Panc1 (cell line): ENCODE measurements at regions not wholly inside any gene's neighbourhood (a gene's known extent, or its start where the extent isn't known, plus 50 kb on each side); places are given as distances from the start of the nearest gene placed in this dataset.

Experiments
- ATAC-seq: fragments of 200-7000 bp; cut with Tn5 transposase; 2 replicates; pipeline ENCODE4 v1.9.1; 2020; ENCODE audit warnings: mild to moderate bottlenecking, moderate library complexity
- BruUV-seq: library from RNA; stranded (reverse); fragments of 400-500 nt; replicated peaks from 2 replicates; lab custom pipeline; 2021; lab: Mats Ljungman, UMichigan
- CTCF ChIA-PET: fragments of 300-600 bp; sonication (Branson Sonifier 250); formaldehyde crosslinking; loops from one replicate; lab custom pipeline; 2022; ENCODE audit warnings: antibody characterized with exemption; lab: Charles Lee
- POLR2A ChIA-PET: fragments of 300-600 bp; sonication (Branson Sonifier 250); formaldehyde crosslinking; loops from one replicate; lab custom pipeline; 2022; ENCODE audit warnings: antibody characterized with exemption; lab: Charles Lee
- DNase-seq: peaks from one replicate; pipeline ENCODE4 v3.0.0-alpha.2; 2010; ENCODE audit warnings: low read depth, low spot score
- H3K27ac ChIP-seq: 2 replicates; pipeline ENCODE4 v1.5.1; 2011; ENCODE audit warnings: mild to moderate bottlenecking, low read length, inconsistent platforms
- H3K27me3 ChIP-seq: fragments of 200-500 bp; sonication (Bioruptor generic); 2 replicates; pipeline ENCODE4 v1.6.0; 2014; ENCODE audit warnings: low read length, inconsistent platforms; ENCODE audit not compliant: control insufficient read depth, insufficient read depth
- H3K36me3 ChIP-seq: fragments of 200-500 bp; sonication (Bioruptor generic); 2 replicates; pipeline ENCODE4 v1.5.1; 2014; ENCODE audit warnings: inconsistent platforms, mild to moderate bottlenecking, low read length, moderate library complexity; ENCODE audit not compliant: control insufficient read depth, insufficient read depth
- H3K4me1 ChIP-seq: 2 replicates; pipeline ENCODE4 v1.5.1; 2011; ENCODE audit warnings: inconsistent platforms, mild to moderate bottlenecking, low read length, moderate library complexity; ENCODE audit not compliant: control insufficient read depth, insufficient read depth
- H3K4me3 ChIP-seq, 2 experiments: 2 replicates each; pipeline ENCODE4 v1.5.1; 2011 to 2012; ENCODE audit warnings: low read depth in 2 of 2, low read length in 2 of 2, mild to moderate bottlenecking in 2 of 2, inconsistent platforms in 1 of 2, moderate library complexity in 1 of 2
- H3K9me3 ChIP-seq: fragments of 200-500 bp; sonication (Bioruptor generic); 2 replicates; pipeline ENCODE4 v1.5.1; 2014; ENCODE audit warnings: low read depth, mild to moderate bottlenecking, inconsistent platforms, low read length, moderate library complexity; ENCODE audit not compliant: control insufficient read depth, insufficient read depth
- POLR2AphosphoS5 ChIP-seq: IDR thresholded peaks from 2 replicates; pipeline ENCODE4 v1.6.1; 2012; ENCODE audit warnings: mild to moderate bottlenecking, low read depth, low read length, moderate library complexity
- SIN3A ChIP-seq: IDR thresholded peaks from 2 replicates; pipeline ENCODE4 v1.6.1; 2012; ENCODE audit warnings: low read depth, mild to moderate bottlenecking, low read length, moderate library complexity, borderline replicate concordance; ENCODE audit not compliant: insufficient read depth
- TCF7L2 ChIP-seq: IDR thresholded peaks from 2 replicates; pipeline ENCODE4 v1.6.1; 2011; ENCODE audit warnings: mild to moderate bottlenecking, low read depth, low read length, inconsistent platforms
- in situ Hi-C: cut with HindIII; loops from 2 replicates; pipeline ENCODE4 v1.10.0; 2016; ENCODE audit warnings: low sequenced_read_pairs, low pct_unique_long_range_greater_than_20kb
- intact Hi-C: fragments of 100-400 bp; cut with micrococcal nuclease; formaldehyde crosslinking; loops from one replicate; pipeline ENCODE4 v1.10.0; 2022; ENCODE audit not compliant: unreplicated experiment
- TF ChIP-seq, protein P1 (sequence below), 2 experiments: IDR thresholded peaks; 2 replicates each; pipeline ENCODE4 v1.6.1; 2011 to 2012; ENCODE audit warnings: low read depth in 2 of 2, control low read depth in 1 of 2, low read length in 1 of 2, mild to moderate bottlenecking in 1 of 2, moderate library complexity in 1 of 2; ENCODE audit not compliant: insufficient read depth in 1 of 2
- TF ChIP-seq, protein P2 (sequence below): fragments of 450-650 bp; IDR thresholded peaks from 2 replicates; pipeline ENCODE4 v1.5.1; 2017; ENCODE audit warnings: mild to moderate bottlenecking

DNA sequence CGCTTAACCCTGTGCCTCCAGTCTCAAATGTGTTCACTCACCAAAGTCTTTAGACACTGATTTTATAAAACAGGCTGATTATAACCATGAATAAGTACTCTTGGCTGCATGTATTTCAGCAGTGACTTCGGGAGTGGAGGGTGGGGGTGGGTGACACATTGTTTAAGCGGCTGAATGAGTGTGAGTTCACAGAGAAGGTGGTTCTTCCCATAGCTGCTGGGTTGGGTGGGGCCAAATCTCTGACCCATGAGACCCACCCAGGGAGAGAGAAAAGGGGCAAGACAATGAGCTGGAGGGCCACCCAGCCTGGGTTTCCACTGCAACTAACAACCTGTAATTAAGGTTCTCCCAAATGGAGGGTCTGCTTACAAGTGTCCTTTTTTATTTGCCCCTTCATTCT is 96.4 kb downstream of the SYNE3 start:
- in situ Hi-C loops (no loop called here), intact Hi-C loops (loop anchor here (10.0 kb wide), 1 partner anchor 735 kb away; no protein-coding TSS in a partner anchor)
- Histone ChIP-seq H3K4me1 (no peaks in the 10 kb centered on the region), H3K27me3 (no peaks in the 10 kb centered on the region), H3K36me3 (no peaks in the 10 kb centered on the region), H3K9me3 (no peaks in the 10 kb centered on the region), H3K27ac (no peak overlapping the region), H3K4me3 (no peak overlapping the region)
- ATAC-seq (no peak), DNase-seq (no peak)
- TF ChIP-seq, protein P1, sequence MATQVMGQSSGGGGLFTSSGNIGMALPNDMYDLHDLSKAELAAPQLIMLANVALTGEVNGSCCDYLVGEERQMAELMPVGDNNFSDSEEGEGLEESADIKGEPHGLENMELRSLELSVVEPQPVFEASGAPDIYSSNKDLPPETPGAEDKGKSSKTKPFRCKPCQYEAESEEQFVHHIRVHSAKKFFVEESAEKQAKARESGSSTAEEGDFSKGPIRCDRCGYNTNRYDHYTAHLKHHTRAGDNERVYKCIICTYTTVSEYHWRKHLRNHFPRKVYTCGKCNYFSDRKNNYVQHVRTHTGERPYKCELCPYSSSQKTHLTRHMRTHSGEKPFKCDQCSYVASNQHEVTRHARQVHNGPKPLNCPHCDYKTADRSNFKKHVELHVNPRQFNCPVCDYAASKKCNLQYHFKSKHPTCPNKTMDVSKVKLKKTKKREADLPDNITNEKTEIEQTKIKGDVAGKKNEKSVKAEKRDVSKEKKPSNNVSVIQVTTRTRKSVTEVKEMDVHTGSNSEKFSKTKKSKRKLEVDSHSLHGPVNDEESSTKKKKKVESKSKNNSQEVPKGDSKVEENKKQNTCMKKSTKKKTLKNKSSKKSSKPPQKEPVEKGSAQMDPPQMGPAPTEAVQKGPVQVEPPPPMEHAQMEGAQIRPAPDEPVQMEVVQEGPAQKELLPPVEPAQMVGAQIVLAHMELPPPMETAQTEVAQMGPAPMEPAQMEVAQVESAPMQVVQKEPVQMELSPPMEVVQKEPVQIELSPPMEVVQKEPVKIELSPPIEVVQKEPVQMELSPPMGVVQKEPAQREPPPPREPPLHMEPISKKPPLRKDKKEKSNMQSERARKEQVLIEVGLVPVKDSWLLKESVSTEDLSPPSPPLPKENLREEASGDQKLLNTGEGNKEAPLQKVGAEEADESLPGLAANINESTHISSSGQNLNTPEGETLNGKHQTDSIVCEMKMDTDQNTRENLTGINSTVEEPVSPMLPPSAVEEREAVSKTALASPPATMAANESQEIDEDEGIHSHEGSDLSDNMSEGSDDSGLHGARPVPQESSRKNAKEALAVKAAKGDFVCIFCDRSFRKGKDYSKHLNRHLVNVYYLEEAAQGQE (IDR thresholded peaks at IDR 0.05; ENCODE audit: insufficient read depth in 1 of 2, low read depth in 2 of 2, low read length in 1 of 2) = no peak
- TF ChIP-seq POLR2AphosphoS5 (no peak), TCF7L2 (no peak)
- no TSS peak for BruUV-seq
- ChIA-PET CTCF (no interaction called here), POLR2A (interaction anchor here (0.6 kb wide), 1 partner anchor 13 kb away, joined by 4 read pairs; no protein-coding TSS in a partner anchor)

DNA sequence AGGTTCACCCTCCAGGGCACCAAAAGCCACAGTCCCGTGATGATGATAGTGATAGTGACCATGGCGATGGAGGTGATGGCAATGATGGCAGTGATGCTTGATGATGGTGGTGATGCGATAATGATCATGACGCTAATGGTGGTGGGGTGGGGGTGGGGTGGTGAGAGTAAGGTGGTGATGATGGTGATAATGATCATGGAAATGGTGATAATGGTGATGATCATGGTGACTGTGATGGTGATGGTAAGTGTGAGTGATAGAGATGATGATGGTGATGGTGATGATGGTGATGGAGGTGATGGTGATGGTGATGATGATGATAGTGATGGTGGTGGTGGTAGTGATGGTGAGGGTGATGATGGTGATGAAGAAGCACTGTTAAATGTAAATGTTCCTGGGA is 96.9 kb downstream of the SYNE3 start:
- in situ Hi-C loops (no loop called here), intact Hi-C loops (no loop called here)
- Histone ChIP-seq H3K27ac (no peak overlapping the region), H3K9me3 (no peaks in the 10 kb centered on the region), H3K4me3 (no peak overlapping the region), H3K36me3 (no peaks in the 10 kb centered on the region), H3K27me3 (no peaks in the 10 kb centered on the region), H3K4me1 (no peaks in the 10 kb centered on the region)
- ChIA-PET POLR2A (no interaction called here), CTCF (no interaction called here)
- no TSS peak for BruUV-seq
- TF ChIP-seq TCF7L2 = no peak
- TF ChIP-seq, protein P1 (IDR thresholded peaks at IDR 0.05; ENCODE audit: insufficient read depth in 1 of 2, low read depth in 2 of 2, low read length in 1 of 2) = no peak
- TF ChIP-seq POLR2AphosphoS5 = no peak
- TF ChIP-seq, protein P2, sequence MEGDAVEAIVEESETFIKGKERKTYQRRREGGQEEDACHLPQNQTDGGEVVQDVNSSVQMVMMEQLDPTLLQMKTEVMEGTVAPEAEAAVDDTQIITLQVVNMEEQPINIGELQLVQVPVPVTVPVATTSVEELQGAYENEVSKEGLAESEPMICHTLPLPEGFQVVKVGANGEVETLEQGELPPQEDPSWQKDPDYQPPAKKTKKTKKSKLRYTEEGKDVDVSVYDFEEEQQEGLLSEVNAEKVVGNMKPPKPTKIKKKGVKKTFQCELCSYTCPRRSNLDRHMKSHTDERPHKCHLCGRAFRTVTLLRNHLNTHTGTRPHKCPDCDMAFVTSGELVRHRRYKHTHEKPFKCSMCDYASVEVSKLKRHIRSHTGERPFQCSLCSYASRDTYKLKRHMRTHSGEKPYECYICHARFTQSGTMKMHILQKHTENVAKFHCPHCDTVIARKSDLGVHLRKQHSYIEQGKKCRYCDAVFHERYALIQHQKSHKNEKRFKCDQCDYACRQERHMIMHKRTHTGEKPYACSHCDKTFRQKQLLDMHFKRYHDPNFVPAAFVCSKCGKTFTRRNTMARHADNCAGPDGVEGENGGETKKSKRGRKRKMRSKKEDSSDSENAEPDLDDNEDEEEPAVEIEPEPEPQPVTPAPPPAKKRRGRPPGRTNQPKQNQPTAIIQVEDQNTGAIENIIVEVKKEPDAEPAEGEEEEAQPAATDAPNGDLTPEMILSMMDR = no peak
- TF ChIP-seq SIN3A = no peak
- ATAC-seq (no peak), DNase-seq (no peak)
